ENCODE measurements at regions not wholly inside any gene's neighbourhood (a gene's known extent, or its start where the extent isn't known, plus 50 kb on each side); places are given as distances from the start of the nearest gene placed in this dataset.

DNA sequence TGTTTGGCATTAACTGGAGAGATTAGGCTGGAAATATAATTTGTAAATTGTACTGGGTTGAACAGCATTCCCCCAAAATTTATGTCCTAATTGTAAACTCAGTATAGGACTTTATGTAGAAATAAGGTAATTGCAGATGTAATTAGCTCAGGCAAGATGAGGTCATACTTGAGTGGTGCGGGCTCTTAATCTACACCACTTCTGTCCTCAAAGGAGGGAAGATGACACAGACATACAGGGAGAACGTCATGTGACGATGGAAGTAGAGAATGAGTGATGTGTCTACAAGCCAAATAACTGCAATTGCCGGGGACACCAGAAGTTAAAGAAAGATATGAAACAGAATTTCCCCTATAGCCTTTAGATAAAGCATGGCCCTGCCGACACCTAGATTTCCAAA is 1501.1 kb upstream of the PIK3C3 start:
- H3K9me3 Mint-ChIP-seq (ENCODE audit: unreplicated experiment), result no peaks in the 10 kb centered on the region
- no peak overlapping the region for H3K4me3 Mint-ChIP-seq (ENCODE audit: unreplicated experiment)
- ChIA-PET CTCF (interaction anchor here (0.5 kb wide), 1 partner anchor 1423 kb away, joined by 3 read pairs; no protein-coding TSS in a partner anchor), POLR2A (no interaction called here)
- H3K27me3 Mint-ChIP-seq (ENCODE audit: insufficient read depth, unreplicated experiment), result no peaks in the 10 kb centered on the region
- H3K36me3 Mint-ChIP-seq (ENCODE audit: insufficient read depth, unreplicated experiment), result no peaks in the 10 kb centered on the region
- no peak for DNase-seq (ENCODE audit: unreplicated experiment)
- TF ChIP-seq, protein P1, sequence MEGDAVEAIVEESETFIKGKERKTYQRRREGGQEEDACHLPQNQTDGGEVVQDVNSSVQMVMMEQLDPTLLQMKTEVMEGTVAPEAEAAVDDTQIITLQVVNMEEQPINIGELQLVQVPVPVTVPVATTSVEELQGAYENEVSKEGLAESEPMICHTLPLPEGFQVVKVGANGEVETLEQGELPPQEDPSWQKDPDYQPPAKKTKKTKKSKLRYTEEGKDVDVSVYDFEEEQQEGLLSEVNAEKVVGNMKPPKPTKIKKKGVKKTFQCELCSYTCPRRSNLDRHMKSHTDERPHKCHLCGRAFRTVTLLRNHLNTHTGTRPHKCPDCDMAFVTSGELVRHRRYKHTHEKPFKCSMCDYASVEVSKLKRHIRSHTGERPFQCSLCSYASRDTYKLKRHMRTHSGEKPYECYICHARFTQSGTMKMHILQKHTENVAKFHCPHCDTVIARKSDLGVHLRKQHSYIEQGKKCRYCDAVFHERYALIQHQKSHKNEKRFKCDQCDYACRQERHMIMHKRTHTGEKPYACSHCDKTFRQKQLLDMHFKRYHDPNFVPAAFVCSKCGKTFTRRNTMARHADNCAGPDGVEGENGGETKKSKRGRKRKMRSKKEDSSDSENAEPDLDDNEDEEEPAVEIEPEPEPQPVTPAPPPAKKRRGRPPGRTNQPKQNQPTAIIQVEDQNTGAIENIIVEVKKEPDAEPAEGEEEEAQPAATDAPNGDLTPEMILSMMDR (IDR thresholded peaks at IDR 0.05; ENCODE audit: unreplicated experiment), result no peak
- H3K27ac Mint-ChIP-seq (ENCODE audit: low read depth, unreplicated experiment), result no peak overlapping the region
- intact Hi-C loops (cut with micrococcal nuclease), result no loop called here
- no TSS peak for BruUV-seq (replicated peaks)
- H3K4me1 Mint-ChIP-seq (ENCODE audit: insufficient read depth, unreplicated experiment), result no peaks in the 10 kb centered on the region

DNA sequence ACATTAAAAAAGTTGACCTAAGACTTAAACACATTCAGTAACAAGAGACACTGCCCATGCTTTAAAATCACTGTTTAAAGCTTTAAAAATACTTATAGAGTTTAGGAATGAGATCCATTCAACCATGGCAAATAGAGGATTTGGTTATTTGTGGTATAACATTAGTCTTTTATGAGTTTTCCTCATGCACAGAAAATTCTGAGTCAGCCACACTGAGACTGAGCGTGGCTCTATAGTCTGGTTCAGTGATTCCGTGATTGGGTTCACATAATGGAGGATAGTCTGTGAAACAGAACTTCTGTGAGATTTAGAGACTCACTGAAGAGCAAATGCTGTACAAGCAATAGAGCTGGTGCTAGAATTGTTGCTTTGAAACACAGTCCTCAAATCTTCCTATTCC is 1502.4 kb upstream of the PIK3C3 start:
- no peaks in the 10 kb centered on the region for H3K27me3 Mint-ChIP-seq (ENCODE audit: insufficient read depth, unreplicated experiment)

DNA sequence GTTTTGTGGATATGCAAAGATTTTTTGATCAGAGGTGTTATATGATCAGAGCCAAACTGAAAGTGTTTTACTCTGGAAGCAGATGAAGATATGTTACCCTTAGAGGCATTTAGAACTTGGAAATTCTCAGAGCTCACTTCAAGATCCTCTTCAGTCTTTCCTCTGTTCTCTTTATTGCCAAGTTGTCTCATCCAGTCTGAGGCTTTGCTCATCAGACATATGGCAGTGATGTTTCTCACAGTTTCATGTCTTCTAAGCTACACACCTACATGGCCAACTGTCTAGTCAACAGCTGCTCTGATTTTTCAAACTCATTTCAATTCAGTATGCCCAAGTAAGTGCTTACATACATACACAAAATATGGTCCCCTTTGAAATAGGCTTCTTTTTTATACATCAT is 1504.3 kb upstream of the PIK3C3 start:
- Mint-ChIP-seq H3K4me1 (ENCODE audit: insufficient read depth, unreplicated experiment) (no peaks in the 10 kb centered on the region), H3K27me3 (ENCODE audit: insufficient read depth, unreplicated experiment) (no peaks in the 10 kb centered on the region), H3K9me3 (ENCODE audit: unreplicated experiment) (no peaks in the 10 kb centered on the region), H3K36me3 (ENCODE audit: insufficient read depth, unreplicated experiment) (no peaks in the 10 kb centered on the region), H3K27ac (ENCODE audit: low read depth, unreplicated experiment) (peak overlapping the region; percentile 4), H3K4me3 (ENCODE audit: unreplicated experiment) (no peak overlapping the region)
- ChIA-PET POLR2A (no interaction called here), CTCF (interaction anchor here (0.5 to 1.0 kb wide), 3 partner anchors 22 to 1578 kb away, joined by 3 read pairs; no protein-coding TSS in a partner anchor)
- intact Hi-C loops (cut with micrococcal nuclease), result no loop called here
- no peak for DNase-seq (ENCODE audit: unreplicated experiment)
- no TSS peak for BruUV-seq (replicated peaks)
- TF ChIP-seq, protein P1 (IDR thresholded peaks at IDR 0.05; ENCODE audit: unreplicated experiment), result no peak

More for the DNA sequence above, 1502.4 kb upstream of the PIK3C3 start:
- CTCF ChIA-PET, result no interaction called here
- TF ChIP-seq, protein P1 (IDR thresholded peaks at IDR 0.05; ENCODE audit: unreplicated experiment), result no peak
- intact Hi-C loops (cut with micrococcal nuclease), result no loop called here
- BruUV-seq (replicated peaks), result no TSS peak
- DNase-seq (ENCODE audit: unreplicated experiment), result no peak
- H3K9me3 Mint-ChIP-seq (ENCODE audit: unreplicated experiment), result no peaks in the 10 kb centered on the region
- no peak overlapping the region for H3K27ac Mint-ChIP-seq (ENCODE audit: low read depth, unreplicated experiment)
- H3K4me3 Mint-ChIP-seq (ENCODE audit: unreplicated experiment), result no peak overlapping the region
- H3K36me3 Mint-ChIP-seq (ENCODE audit: insufficient read depth, unreplicated experiment), result no peaks in the 10 kb centered on the region
- H3K4me1 Mint-ChIP-seq (ENCODE audit: insufficient read depth, unreplicated experiment), result no peaks in the 10 kb centered on the region
- POLR2A ChIA-PET, result no interaction called here

DNA sequence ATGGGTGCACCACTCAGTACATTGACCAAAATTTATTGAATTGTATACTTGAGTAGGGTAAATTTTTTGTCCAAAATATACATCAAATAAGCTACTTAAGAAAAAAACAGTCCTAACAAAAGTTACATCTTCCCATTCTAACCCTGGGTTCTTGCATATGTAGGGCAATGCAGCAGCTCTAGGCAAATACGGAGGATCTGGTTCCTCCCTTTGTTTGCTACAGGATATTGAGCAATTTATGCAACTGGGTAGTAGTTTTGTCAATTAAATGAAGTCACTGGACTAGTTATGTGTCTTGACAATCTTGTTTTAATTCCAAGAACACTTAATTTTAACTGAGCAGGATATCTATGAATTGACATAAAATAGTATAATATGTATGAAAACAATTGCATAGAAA is 1507.2 kb upstream of the PIK3C3 start:
- BruUV-seq (replicated peaks), result no TSS peak
- H3K9me3 Mint-ChIP-seq (ENCODE audit: unreplicated experiment), result no peaks in the 10 kb centered on the region
- H3K4me1 Mint-ChIP-seq (ENCODE audit: insufficient read depth, unreplicated experiment), result no peaks in the 10 kb centered on the region
- ChIA-PET CTCF (no interaction called here), POLR2A (no interaction called here)
- intact Hi-C loops (cut with micrococcal nuclease), result no loop called here
- TF ChIP-seq, protein P1 (IDR thresholded peaks at IDR 0.05; ENCODE audit: unreplicated experiment), result no peak
- H3K27ac Mint-ChIP-seq (ENCODE audit: low read depth, unreplicated experiment), result no peak overlapping the region
- H3K27me3 Mint-ChIP-seq (ENCODE audit: insufficient read depth, unreplicated experiment), result no peaks in the 10 kb centered on the region
- no peak overlapping the region for H3K4me3 Mint-ChIP-seq (ENCODE audit: unreplicated experiment)
- peak; percentile 8 for DNase-seq (ENCODE audit: unreplicated experiment)
- no peaks in the 10 kb centered on the region for H3K36me3 Mint-ChIP-seq (ENCODE audit: insufficient read depth, unreplicated experiment)

Measured in MCF 10A (cell line).